GM20000 (cell line): ENCODE measurements at regions not wholly inside any gene's neighbourhood (a gene's known extent, or its start where the extent isn't known, plus 50 kb on each side); places are given as distances from the start of the nearest gene placed in this dataset.

ENCODE experiments used
- DNase-seq: peaks from one replicate; pipeline ENCODE4 v3.0.0; 2012; ENCODE audit warnings: low spot score
- CTCF ChIP-seq: IDR thresholded peaks from 2 replicates; pipeline ENCODE4 v1.5.1; 2012; ENCODE audit warnings: mild to moderate bottlenecking, control low read depth; ENCODE audit errors: extremely low read depth, missing control alignments

GRCh38 chr2:217475101-217475500 lies 527.7 kb downstream of the TNS1 start:
- no peak for DNase-seq
- TF ChIP-seq CTCF = no peak

DNA sequence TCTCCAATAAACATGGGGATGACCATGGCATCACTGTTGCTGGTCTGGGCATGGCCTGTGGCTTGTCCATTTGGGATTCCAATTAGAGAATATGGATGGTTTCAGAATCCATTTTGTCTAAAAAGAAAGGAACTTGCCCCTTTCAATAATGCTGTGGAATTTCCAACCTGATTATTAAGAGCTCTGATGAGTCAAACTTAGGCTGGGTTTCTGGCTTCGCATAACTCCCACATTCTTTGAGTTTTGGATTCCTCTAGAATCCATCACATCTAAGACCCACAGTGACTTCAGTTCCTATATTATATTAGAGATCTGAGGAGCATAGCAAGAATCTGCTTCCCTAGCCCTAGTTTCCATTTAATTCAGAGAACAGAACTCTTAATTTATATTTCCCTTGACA lies 531.5 kb downstream of the TNS1 start:
- DNase-seq = no peak

GRCh38 chr2:217469203-217469810 lies 533.5 kb downstream of the TNS1 start:
- no peak for DNase-seq
- TF ChIP-seq CTCF = no peak

More for the DNA sequence above, 531.5 kb downstream of the TNS1 start:
- TF ChIP-seq CTCF = no peak

DNA sequence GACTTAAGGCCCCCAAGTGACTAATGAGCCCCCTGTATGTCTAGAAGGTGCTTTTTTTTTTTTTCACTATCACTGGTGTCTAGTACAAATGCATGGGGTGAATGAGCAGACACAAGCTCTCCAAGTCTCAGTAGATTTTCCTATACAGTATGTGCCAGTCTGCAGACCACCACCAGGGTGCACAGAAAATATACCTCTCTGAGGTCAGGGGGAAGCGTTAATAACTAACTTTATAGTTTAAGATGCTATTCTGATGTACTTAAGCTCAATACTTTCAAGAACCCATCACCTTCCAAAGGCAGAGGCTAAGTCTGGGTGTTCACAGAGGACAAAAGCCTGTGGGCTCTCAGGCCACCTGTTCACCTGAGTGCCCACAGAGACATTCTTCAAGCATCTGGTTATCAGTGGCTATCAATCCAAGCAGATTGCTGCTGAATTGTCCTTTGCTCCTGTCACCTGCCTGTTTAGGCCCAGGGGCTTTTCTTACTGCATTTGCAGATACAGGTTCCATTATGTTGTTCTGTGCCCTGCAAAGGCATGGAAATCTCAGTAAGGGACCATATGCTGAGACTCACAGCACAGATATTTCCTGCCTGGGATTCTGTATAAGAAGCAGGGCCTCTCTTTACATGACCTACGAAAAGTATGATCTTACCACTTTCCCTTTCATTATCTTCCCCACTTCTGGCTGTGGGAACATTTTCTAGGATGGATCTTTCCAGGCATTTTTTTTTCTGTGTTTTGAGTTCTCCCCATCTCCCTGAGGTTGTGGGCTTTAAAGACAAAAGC lies 534.6 kb downstream of the TNS1 start:
- DNase-seq = no peak

DNA sequence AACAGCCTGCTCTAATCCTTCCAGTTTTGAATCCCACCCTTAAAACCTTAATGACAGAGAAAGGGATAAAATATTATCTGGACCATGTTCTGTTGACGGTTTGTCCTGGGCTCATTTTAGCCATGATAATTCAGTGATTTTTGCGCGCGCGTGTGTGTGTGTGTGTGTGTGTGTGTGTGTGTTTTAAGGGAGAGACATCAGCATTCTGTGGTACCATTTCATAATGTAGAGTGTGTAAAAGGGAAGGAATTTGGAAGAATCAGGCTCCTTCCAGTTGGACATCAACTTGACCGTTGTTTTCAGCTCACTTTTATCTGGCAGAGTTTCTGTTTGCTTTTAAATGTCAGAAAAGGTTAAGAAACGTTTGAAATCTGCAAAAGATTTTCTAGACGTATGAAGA lies 535.5 kb downstream of the TNS1 start:
- no peak for TF ChIP-seq CTCF
- DNase-seq = no peak

More for the DNA sequence above, 534.6 kb downstream of the TNS1 start:
- no peak for TF ChIP-seq CTCF

- no peak for DNase-seq
- no peak for TF ChIP-seq CTCF
Measured at GRCh38 chr2:217466805-217467204, 536.0 kb downstream of the TNS1 start.

DNA sequence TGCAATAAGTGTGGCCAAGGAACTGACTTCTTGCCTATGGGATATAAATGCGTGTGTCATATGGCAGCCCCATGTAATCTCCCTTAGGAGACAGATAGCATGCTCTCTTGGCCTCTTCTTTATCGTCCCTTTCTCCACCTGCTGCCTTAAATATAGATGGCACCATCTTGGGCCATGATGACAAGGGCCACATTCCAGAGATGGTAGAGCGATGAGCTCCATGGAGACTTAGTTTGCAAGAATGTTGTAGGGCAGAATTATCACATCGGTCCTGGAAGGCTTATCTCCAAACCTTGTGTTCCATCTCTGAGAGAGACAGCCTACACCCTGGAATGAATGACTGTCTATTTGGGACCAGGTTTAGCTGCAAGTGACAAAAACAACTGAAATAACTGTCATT lies 536.7 kb downstream of the TNS1 start:
- no peak for TF ChIP-seq CTCF
- DNase-seq = no peak
